ENCODE measurements at regions not wholly inside any gene's neighbourhood (a gene's known extent, or its start where the extent isn't known, plus 50 kb on each side); places are given as distances from the start of the nearest gene placed in this dataset.

- TF ChIP-seq CTCF (IDR thresholded peaks at IDR 0.05; ENCODE audit: low read length) (no peak), EZH2 (IDR thresholded peaks at IDR 0.05; ENCODE audit: borderline replicate concordance, low read length) (no peak)
Observed at GRCh38 chr16:88195911-88196465, 186.8 kb upstream of the ZNF469 start.

Data from OCI-LY1 (cell line).